GM18861 (cell line): ENCODE measurements at regions not wholly inside any gene's neighbourhood (a gene's known extent, or its start where the extent isn't known, plus 50 kb on each side); places are given as distances from the start of the nearest gene placed in this dataset.
A peak's percentile ranks its signal among the peaks of the same experiment; 100 is the strongest.
"Not testable (repeated sequence)": the region's sequence is repeated elsewhere in the genome, so short reads cannot be mapped to it uniquely, and the experiment has no call there.

Source experiments
- ATAC-seq: cut with Tn5 transposase; IDR thresholded peaks from one replicate; pipeline ENCODE4 v1.9.1; 2021; ENCODE audit not compliant: unreplicated experiment

- ATAC-seq: no peak
Measured at GRCh38 chr6:85287158-85287557, 162.7 kb upstream of the NT5E start.

GRCh38 chr6:85286507-85286906, 163.4 kb upstream of the NT5E start:
- ATAC-seq: not testable (repeated sequence)

- no peak for ATAC-seq
Measured at GRCh38 chr6:85285934-85286333, 163.9 kb upstream of the NT5E start.

- ATAC-seq: no peak
Measured at GRCh38 chr6:85285114-85285513, 164.8 kb upstream of the NT5E start.

GRCh38 chr6:85283436-85283835, 166.4 kb upstream of the NT5E start:
- ATAC-seq: no peak

- ATAC-seq: no peak
Measured at GRCh38 chr6:85278466-85279035, 171.3 kb upstream of the NT5E start.

GRCh38 chr6:85276026-85276425, 173.9 kb upstream of the NT5E start:
- not testable (repeated sequence) for ATAC-seq

GRCh38 chr6:85275338-85275985, 174.4 kb upstream of the NT5E start:
- ATAC-seq: no peak

GRCh38 chr6:85273870-85274269, 176.0 kb upstream of the NT5E start:
- no peak for ATAC-seq

GRCh38 chr6:85273046-85273445, 176.8 kb upstream of the NT5E start:
- no peak for ATAC-seq

- ATAC-seq: no peak
Measured at GRCh38 chr6:85272592-85272991, 177.3 kb upstream of the NT5E start.

GRCh38 chr6:85262621-85263020, 187.3 kb upstream of the NT5E start:
- no peak for ATAC-seq

- no peak for ATAC-seq
Measured at GRCh38 chr6:85261271-85261670, 188.6 kb upstream of the NT5E start.

GRCh38 chr6:85255661-85256060, 194.2 kb upstream of the NT5E start:
- no peak for ATAC-seq

- ATAC-seq: peak; percentile 64
Measured at GRCh38 chr6:85252552-85252951, 197.3 kb upstream of the NT5E start.

GRCh38 chr6:85252085-85252484, 197.8 kb upstream of the NT5E start:
- ATAC-seq: no peak

- ATAC-seq: no peak
Measured at GRCh38 chr6:85251300-85251699, 198.6 kb upstream of the NT5E start.

GRCh38 chr6:85250586-85251220, 199.2 kb upstream of the NT5E start:
- ATAC-seq: no peak

- ATAC-seq: no peak
Measured at GRCh38 chr6:85245004-85245403, 204.9 kb upstream of the NT5E start.

- no peak for ATAC-seq
Measured at GRCh38 chr6:85241498-85242052, 208.3 kb upstream of the NT5E start.

- no peak for ATAC-seq
Measured at GRCh38 chr6:85240787-85241385, 209.0 kb upstream of the NT5E start.

- ATAC-seq: no peak
Measured at GRCh38 chr6:85237478-85237877, 212.4 kb upstream of the NT5E start.
